ENCODE measurements at regions not wholly inside any gene's neighbourhood (a gene's known extent, or its start where the extent isn't known, plus 50 kb on each side); places are given as distances from the start of the nearest gene placed in this dataset.

GRCh38 chr6:110043366-110043994, 65.4 kb downstream of the GPR6 start:
- Mint-ChIP-seq H3K9me3 (peaks cover 7 to 9% of the 10 kb centered on the region in 2 experiments), H3K4me1 (peaks cover 12 to 13% of the 10 kb centered on the region in 2 experiments), H3K27me3 (ENCODE audit: low read depth) (no peaks in the 10 kb centered on the region), H3K36me3 (ENCODE audit: insufficient read depth in 1 of 3, low read depth in 3 of 3) (peaks cover 0 to 2% (median 0%) of the 10 kb centered on the region in 3 experiments; a peak in 2 of 7 replicates), H3K27ac (no peak overlapping the region), H3K4me3 (no peak overlapping the region)
- Histone ChIP-seq H4K8ac (replicated peaks; ENCODE audit: insufficient read length, low read depth, low read length) (no peak overlapping the region), H3K27ac (ENCODE audit: insufficient read length, low read depth, low read length) (no peak overlapping the region), H2BK20ac (ENCODE audit: low read depth, low read length, poor library complexity, severe bottlenecking) (no peak overlapping the region), H4K20me1 (ENCODE audit: control insufficient read depth, insufficient read depth, insufficient read length) (no peaks in the 10 kb centered on the region), H3T11ph (ENCODE audit: low read length) (no peak overlapping the region), H3K4ac (ENCODE audit: low read depth, low read length) (no peak overlapping the region), H3K27me3 (ENCODE audit: insufficient read depth, low read length) (no peaks in the 10 kb centered on the region), H3K9ac (ENCODE audit: extremely low read depth, insufficient read length, low read length) (no peak overlapping the region), H4K91ac (ENCODE audit: insufficient read length, low read depth, low read length) (no peak overlapping the region), H3K4me2 (ENCODE audit: insufficient read depth, insufficient read length, low read length) (no peak overlapping the region), H2BK5ac (ENCODE audit: insufficient read length, low read length) (no peak overlapping the region), H2BK15ac (ENCODE audit: low read depth, low read length) (no peak overlapping the region), H3K79me1 (ENCODE audit: insufficient read depth, low read depth, low read length, poor library complexity, severe bottlenecking) (no peaks in the 10 kb centered on the region), H4K5ac (ENCODE audit: insufficient read length, low read depth, low read length) (no peak overlapping the region), H2AK5ac (ENCODE audit: insufficient read length, low read length) (no peak overlapping the region), H3K79me2 (ENCODE audit: insufficient read depth, low read length) (no peaks in the 10 kb centered on the region), H2BK12ac (ENCODE audit: insufficient read length, low read depth, low read length) (no peak overlapping the region), H3K56ac (ENCODE audit: insufficient read length, low read depth, low read length) (no peak overlapping the region), H3K23ac (ENCODE audit: insufficient read length, low read depth, low read length) (no peak overlapping the region), H2AFZ (ENCODE audit: low read length) (no peak overlapping the region), H3K4me1 (ENCODE audit: insufficient read depth, low read length) (no peaks in the 10 kb centered on the region; the same call in 1 of the 2 replicates), H3K18ac (ENCODE audit: insufficient read length, low read depth, low read length) (no peak overlapping the region), H3K9me3 (ENCODE audit: control insufficient read depth, low read depth, low read length) (no peaks in the 10 kb centered on the region), H3K23me2 (ENCODE audit: insufficient read length, low read depth, low read length, poor library complexity, severe bottlenecking) (no peaks in the 10 kb centered on the region), H3K14ac (ENCODE audit: insufficient read depth, low read length) (no peak overlapping the region), H2BK120ac (ENCODE audit: low read depth, low read length, poor library complexity, severe bottlenecking) (no peak overlapping the region)
- TF ChIP-seq CTCF (conservative IDR thresholded peaks at IDR 0.05) = no peak
- WGBS (ENCODE audit: extremely low coverage, insufficient read length, low lambda C conversion rate) = no CpG with 5 or more reads among the region's 6 CpGs
- no peak for DNase-seq
